Urothelium cell line (cell line): ENCODE measurements at regions not wholly inside any gene's neighbourhood (a gene's known extent, or its start where the extent isn't known, plus 50 kb on each side); places are given as distances from the start of the nearest gene placed in this dataset.

Experiments used
- DNase-seq: peaks from one replicate; pipeline ENCODE4 v3.0.0; 2011; ENCODE audit warnings: low spot score, mixed read lengths
- FAIRE-seq: peaks from 2 replicates; lab custom pipeline; 2011; peaks lifted over from hg19 to GRCh38; lab: Jason Lieb, UNC

DNA sequence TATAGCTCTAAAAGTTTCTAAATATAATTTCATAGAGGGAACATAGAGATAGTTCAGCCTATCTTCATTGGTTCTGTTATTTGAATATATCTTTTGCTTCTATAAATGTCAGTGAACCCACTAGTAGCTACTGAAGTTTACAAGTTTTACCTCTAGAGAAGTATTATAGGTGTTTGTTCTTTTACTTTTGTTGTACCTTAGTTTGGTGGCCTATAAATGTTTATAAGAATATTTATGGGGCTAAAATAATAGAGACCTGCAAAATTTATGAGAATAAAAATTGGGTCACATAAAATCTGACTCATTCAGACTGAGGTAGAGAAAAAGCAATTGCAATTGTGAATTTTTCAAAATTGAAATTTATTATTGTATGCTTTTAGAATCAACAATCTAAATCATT, 162.6 kb downstream of the SERPINI1 start:
- FAIRE-seq (no peak), DNase-seq (no peak)

DNA sequence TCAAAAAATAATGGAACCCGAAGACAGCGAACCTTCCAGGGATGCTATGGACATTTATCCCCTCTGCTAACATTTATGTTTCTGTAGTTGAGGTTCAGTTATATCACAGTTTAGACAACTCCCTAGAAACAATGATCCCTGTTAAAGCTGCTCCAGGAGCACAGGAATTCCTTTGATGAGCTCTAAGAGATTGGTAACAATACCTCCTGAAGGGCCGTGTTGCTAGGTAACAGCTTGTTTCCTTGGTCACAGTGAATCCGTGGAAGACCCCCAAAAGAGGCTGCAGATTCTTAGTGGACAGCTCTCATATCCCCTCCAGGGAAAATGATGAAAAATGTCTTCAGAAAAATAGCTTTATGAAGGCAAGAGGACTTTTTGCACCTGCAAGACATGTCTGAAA, 160.2 kb downstream of the SERPINI1 start:
- FAIRE-seq (no peak), DNase-seq (no peak)

DNA sequence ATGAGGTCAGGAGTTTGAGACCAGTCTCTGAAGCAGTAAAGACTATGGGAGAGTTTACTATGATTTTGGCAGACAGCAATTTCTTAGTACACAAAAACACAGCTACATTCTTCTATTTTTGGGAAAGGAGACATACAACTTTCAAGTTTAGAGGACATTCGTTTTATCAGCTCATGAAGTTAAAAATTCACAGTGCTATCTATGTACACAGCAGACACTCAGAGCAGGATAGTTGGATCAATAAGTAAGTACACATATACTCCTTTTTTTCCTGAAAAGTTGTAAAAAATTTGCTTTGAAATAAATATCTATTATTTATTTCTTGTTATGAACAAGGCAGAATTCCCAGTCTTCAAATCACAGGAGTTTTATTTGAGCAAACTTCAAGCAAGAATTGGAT, 159.7 kb downstream of the SERPINI1 start:
- FAIRE-seq (no peak), DNase-seq (no peak)

DNA sequence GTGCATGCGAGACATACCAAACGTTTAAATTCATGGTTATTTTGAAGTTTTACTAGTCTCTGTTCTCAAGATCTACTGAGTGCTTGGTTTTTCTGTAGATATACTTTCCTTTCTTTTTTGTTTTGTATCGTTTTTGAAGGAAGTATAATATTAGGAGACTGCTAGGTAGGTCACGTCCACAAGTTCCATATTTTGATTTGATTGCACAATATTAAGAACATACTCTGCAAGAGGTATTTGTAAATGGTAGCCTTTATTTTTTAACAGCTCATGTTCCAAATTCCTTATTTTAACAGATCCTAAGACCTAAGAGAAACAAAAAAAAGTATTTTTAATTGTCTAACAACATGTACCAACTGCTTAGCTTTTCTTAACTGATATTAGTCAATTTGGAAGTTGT, 156.7 kb downstream of the SERPINI1 start:
- DNase-seq (no peak), FAIRE-seq (no peak)

DNA sequence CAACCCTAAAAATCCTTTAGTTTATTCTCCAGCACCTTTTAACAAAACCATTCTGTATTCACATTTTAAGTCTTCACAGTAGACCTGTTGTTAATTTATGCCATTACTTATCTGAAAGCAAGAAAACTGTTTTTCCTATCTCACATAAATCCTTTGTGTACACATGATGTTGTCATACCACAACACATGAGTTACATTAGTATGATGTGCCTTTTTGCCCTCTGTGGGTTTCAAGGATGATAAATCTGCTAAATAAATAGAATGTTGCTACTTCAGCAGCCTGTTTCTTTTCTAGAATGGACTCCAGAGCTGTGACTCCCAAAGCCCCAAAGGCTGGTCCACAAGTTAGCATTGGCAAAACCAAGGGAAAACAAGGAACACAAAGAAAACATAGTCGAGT, 151.6 kb downstream of the SERPINI1 start:
- DNase-seq (no peak), FAIRE-seq (no peak)

DNA sequence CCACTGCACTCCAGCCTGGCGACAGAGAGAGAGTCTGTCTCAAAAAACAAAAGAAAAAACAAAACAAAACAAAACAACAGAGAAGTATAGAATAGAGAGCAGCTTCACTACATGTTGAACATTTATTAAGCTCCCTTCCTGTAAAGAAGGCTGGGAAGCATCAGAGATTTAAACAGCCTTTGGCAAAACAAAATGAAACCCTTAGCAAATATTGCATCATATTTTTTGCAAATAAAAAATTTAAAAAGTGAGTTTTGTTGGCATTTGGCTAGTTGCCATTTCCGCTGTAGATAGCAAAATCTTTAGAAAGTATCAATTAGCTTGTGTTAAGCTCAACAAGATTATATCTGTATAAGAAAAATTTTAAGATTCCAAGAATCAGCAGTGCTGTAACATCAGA, 151.2 kb downstream of the SERPINI1 start:
- no peak for FAIRE-seq
- DNase-seq: no peak

DNA sequence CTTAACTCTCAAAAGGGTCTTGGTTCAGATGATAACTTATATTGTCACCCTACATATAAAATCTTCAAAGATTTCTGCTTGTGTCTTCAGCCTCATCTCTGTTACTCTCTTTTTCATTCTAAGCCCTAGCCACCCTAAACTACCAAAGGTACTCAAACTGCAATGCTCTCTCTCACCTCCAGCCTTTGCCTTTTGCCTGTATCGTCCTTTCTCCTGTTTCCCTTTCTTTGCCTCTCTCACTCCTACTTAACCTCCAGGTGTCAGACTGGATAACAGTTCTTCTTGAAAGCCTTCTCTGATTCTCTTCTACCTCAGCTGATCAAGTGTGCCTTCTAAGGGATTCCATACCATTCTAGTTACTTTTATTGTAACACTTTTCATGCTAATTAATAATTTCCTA, 149.8 kb downstream of the SERPINI1 start:
- FAIRE-seq (no peak), DNase-seq (no peak)

DNA sequence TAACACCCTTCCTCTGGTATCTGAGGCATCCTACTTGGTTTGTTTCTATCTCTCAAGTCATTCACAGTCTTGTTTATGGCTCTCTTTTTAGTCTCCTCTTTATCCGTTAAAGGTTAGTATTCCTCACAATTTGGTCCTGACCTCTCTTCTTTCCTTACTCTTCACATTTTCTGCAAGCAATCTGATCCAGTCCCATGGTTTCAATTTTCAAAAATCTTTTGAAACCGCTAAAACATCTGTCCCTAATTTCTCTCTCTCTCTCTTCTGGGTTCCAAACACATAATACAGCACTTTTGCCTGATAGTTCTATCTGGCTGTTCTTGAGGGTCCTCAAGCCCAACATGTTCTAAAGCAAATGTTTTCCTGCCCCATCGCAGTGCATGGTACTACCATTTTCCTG, 149.0 kb downstream of the SERPINI1 start:
- FAIRE-seq: no peak
- no peak for DNase-seq

DNA sequence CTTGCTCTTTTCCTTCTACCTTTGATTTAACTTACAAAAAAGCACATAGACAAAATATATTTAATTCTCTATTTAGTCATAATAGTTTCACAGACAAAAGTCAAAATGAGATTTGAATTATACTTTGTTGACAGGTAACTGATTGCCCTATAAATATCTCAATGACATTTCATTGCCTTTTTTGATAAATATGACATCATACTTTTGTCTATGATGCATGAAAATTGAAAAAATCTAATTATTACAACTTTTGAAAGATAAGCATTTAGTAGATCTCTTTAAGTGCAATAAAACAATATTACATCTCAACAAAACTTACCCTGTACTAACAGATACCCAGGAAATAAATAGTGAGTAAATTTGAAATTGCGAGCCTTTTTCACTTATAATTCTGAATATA, 147.9 kb downstream of the SERPINI1 start:
- no peak for FAIRE-seq

DNA sequence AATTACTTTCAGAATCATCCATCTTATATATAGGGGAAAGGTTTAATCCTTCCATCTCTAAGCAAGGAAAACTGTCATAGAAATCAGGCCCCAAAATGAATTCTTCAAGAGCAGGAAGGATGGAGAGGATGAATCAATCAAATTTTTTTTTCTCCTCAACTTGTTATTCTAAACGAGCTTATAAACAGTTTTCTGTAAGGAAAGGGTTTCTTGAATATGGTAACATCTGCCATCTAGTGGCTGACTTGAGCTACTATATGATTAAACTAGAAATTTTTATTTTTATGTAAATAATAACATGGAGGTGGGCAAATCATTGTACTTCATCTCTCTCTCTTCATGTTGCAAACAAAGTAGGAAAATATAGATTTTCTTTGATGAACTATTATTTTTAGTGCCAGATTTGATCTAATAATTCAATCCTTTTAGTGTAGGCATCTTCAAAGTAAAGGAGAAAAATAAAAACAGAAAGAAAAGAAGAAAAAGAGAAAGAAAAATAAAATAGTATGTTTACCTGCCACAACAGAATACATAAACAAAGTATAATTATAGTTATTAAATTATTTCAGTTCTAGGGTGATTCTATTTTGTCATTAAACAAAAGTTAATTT, 146.6 kb downstream of the SERPINI1 start:
- DNase-seq (peak; percentile 12), FAIRE-seq (no peak)

More for the DNA sequence above, 147.9 kb downstream of the SERPINI1 start:
- DNase-seq: no peak

DNA sequence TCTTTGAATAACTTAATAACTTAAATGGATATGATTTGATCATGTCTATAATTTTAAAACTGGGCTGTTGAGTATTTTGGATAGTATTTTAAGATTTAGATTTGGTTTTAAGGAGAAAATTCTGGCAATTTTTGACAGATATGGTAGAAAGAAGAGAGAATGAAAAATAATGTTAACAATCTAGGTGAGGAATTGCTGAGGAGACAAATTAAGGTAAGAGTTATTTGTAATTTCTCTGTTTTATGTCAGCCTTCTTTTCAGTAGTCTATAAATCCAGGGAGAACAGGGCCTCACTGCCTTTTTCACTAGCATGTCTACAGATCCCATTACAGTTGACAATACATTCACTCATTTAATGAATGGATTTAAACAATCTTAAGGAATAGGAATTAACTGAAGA, 144.7 kb downstream of the SERPINI1 start:
- DNase-seq (no peak), FAIRE-seq (no peak)

DNA sequence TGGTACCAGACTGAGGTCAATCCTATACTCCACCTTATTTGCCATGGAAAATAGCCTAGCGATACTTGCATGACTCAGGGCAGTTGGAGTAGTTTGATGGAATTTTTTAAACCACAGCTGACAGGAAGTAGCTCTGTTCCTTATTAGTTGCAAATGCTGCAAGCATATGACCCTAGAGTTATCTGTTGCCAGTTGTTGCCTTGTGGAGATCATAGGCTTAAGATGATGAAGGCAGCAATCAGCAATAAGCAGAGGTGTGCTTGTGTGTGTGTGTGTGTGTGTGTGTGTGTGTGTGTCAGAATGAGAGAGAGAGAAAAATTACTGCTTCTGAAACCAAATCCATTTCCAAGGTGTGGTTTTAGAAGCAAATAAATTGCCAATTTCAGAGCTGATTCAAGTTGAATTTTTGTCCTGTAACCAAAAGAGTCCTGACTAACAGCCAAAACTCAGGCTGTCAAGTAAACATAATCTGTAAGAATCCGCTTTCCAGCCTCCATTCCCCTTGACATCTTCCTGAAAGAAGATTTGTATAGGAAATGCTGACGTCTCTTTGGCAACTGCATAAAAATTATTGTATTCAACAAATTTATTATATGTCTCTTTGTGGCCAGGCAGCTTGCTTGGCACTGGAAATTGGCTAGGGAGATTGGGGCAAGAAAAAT, 141.2 kb downstream of the SERPINI1 start:
- DNase-seq (peak; percentile 32), FAIRE-seq (no peak)
